H9 (cell line): ENCODE measurements at regions not wholly inside any gene's neighbourhood (a gene's known extent, or its start where the extent isn't known, plus 50 kb on each side); places are given as distances from the start of the nearest gene placed in this dataset.

Experiments
- DNase-seq: peaks from one replicate; pipeline ENCODE4 v3.0.0-alpha.2; 2017
- H2AFZ ChIP-seq: one replicate; pipeline ENCODE4 v1.6.1; 2013; ENCODE audit warnings: mild to moderate bottlenecking, low read length, control low read depth, moderate library complexity
- H2AK5ac ChIP-seq: 2 replicates; pipeline ENCODE4 v1.6.1; 2013; ENCODE audit warnings: low read length, control low read depth, mixed read lengths; ENCODE audit not compliant: insufficient read length
- H2BK120ac ChIP-seq: one replicate; pipeline ENCODE4 v1.6.1; 2013; ENCODE audit warnings: low read depth, mild to moderate bottlenecking, low read length, control low read depth, inconsistent platforms; ENCODE audit not compliant: poor library complexity, severe bottlenecking
- H2BK12ac ChIP-seq: 2 replicates; pipeline ENCODE4 v1.6.1; 2013; ENCODE audit warnings: low read length, control low read depth, mixed read lengths, low read depth; ENCODE audit not compliant: insufficient read length
- H2BK15ac ChIP-seq: 2 replicates; pipeline ENCODE4 v1.6.1; 2013; ENCODE audit warnings: low read depth, low read length, control low read depth
- H2BK20ac ChIP-seq: one replicate; pipeline ENCODE4 v1.6.1; 2013; ENCODE audit warnings: low read depth, mild to moderate bottlenecking, low read length, control low read depth, inconsistent platforms; ENCODE audit not compliant: poor library complexity, severe bottlenecking
- H2BK5ac ChIP-seq: 2 replicates; pipeline ENCODE4 v1.6.1; 2013; ENCODE audit warnings: low read length, control low read depth, mixed read lengths; ENCODE audit not compliant: insufficient read length
- H3K14ac ChIP-seq: 2 replicates; pipeline ENCODE4 v1.6.1; 2013; ENCODE audit warnings: low read length, control low read depth; ENCODE audit not compliant: insufficient read depth
- H3K18ac ChIP-seq: 2 replicates; pipeline ENCODE4 v1.6.1; 2013; ENCODE audit warnings: low read depth, mild to moderate bottlenecking, mixed read lengths, low read length, control low read depth; ENCODE audit not compliant: insufficient read length
- H3K23ac ChIP-seq: 2 replicates; pipeline ENCODE4 v1.6.1; 2013; ENCODE audit warnings: low read length, control low read depth, mixed read lengths, low read depth; ENCODE audit not compliant: insufficient read length
- H3K23me2 ChIP-seq: 2 replicates; pipeline ENCODE4 v1.6.1; 2013; ENCODE audit warnings: low read depth, mild to moderate bottlenecking, mixed read lengths, low read length, control low read depth; ENCODE audit not compliant: insufficient read length, poor library complexity, severe bottlenecking
- H3K27ac ChIP-seq: 2 replicates; pipeline ENCODE4 v1.5.1; 2013; ENCODE audit warnings: low read length, control low read depth, mixed read lengths, low read depth; ENCODE audit not compliant: insufficient read length
- H3K27me3 ChIP-seq: 2 replicates; pipeline ENCODE4 v1.6.1; 2013; ENCODE audit warnings: low read length, control low read depth, inconsistent platforms; ENCODE audit not compliant: insufficient read depth
- H3K4ac ChIP-seq: 2 replicates; pipeline ENCODE4 v1.6.1; 2013; ENCODE audit warnings: low read depth, mild to moderate bottlenecking, control low read depth, inconsistent platforms, low read length, moderate library complexity
- H3K4me1 ChIP-seq: 2 replicates; pipeline ENCODE4 v1.6.1; 2013; ENCODE audit warnings: low read length, control low read depth, inconsistent platforms; ENCODE audit not compliant: insufficient read depth
- H3K4me2 ChIP-seq: 2 replicates; pipeline ENCODE4 v1.6.1; 2013; ENCODE audit warnings: low read length, control low read depth, mixed read lengths; ENCODE audit not compliant: insufficient read length, insufficient read depth
- H3K56ac ChIP-seq: 2 replicates; pipeline ENCODE4 v1.6.1; 2013; ENCODE audit warnings: low read depth, mild to moderate bottlenecking, mixed read lengths, low read length, control low read depth; ENCODE audit not compliant: insufficient read length
- H3K79me1 ChIP-seq: 2 replicates; pipeline ENCODE4 v1.6.1; 2013; ENCODE audit warnings: low read depth, mild to moderate bottlenecking, moderate library complexity, low read length, control low read depth, inconsistent platforms; ENCODE audit not compliant: insufficient read depth, poor library complexity, severe bottlenecking
- H3K79me2 ChIP-seq: 2 replicates; pipeline ENCODE4 v1.6.1; 2013; ENCODE audit warnings: low read length, control low read depth, inconsistent platforms; ENCODE audit not compliant: insufficient read depth
- H3K9ac ChIP-seq: 2 replicates; pipeline ENCODE4 v1.6.1; 2013; ENCODE audit warnings: low read length, control low read depth, mixed read lengths; ENCODE audit not compliant: insufficient read length; ENCODE audit errors: extremely low read depth
- H3K9me3 ChIP-seq: one replicate; pipeline ENCODE4 v1.6.1; 2013; ENCODE audit warnings: low read depth, low read length, inconsistent platforms; ENCODE audit not compliant: control insufficient read depth
- H3T11ph ChIP-seq: one replicate; pipeline ENCODE4 v1.6.1; 2013; ENCODE audit warnings: mild to moderate bottlenecking, low read length, control low read depth, inconsistent platforms
- H4K20me1 ChIP-seq: one replicate; pipeline ENCODE4 v1.6.1; 2013; ENCODE audit not compliant: control insufficient read depth, insufficient read length, insufficient read depth
- H4K5ac ChIP-seq: 2 replicates; pipeline ENCODE4 v1.6.1; 2013; ENCODE audit warnings: low read depth, mild to moderate bottlenecking, mixed read lengths, low read length, control low read depth; ENCODE audit not compliant: insufficient read length
- H4K8ac ChIP-seq: replicated peaks from 2 replicates; pipeline ENCODE4 v1.6.1; 2013; ENCODE audit warnings: low read length, control low read depth, mixed read lengths, low read depth; ENCODE audit not compliant: insufficient read length
- H4K91ac ChIP-seq: 2 replicates; pipeline ENCODE4 v1.6.1; 2013; ENCODE audit warnings: low read depth, mild to moderate bottlenecking, moderate library complexity, mixed read lengths, low read length, control low read depth; ENCODE audit not compliant: insufficient read length
- H3K27ac Mint-ChIP-seq, 3 experiments: 2 replicates in 2 of 3; 3 replicates in 1 of 3; pipeline ENCODE4 v1.8.0; 2020 to 2021; ENCODE audit warnings: mixed read lengths in 3 of 3, mild to moderate bottlenecking in 1 of 3, moderate library complexity in 1 of 3
- H3K27me3 Mint-ChIP-seq: 2 replicates; pipeline ENCODE4 v1.8.0; 2021; ENCODE audit warnings: low read depth, mild to moderate bottlenecking, moderate library complexity, mixed read lengths
- H3K36me3 Mint-ChIP-seq, 3 experiments: 2 replicates in 2 of 3; 3 replicates in 1 of 3; pipeline ENCODE4 v1.8.0; 2020 to 2021; ENCODE audit warnings: low read depth in 3 of 3, mixed read lengths in 3 of 3; ENCODE audit not compliant: insufficient read depth in 1 of 3
- H3K4me1 Mint-ChIP-seq, 2 experiments: 2 replicates each; pipeline ENCODE4 v1.8.0; 2020; ENCODE audit warnings: mixed read lengths in 2 of 2
- H3K4me3 Mint-ChIP-seq, 2 experiments: 2 replicates in 1 of 2; 3 replicates in 1 of 2; pipeline ENCODE4 v1.8.0; 2020 to 2021; ENCODE audit warnings: mild to moderate bottlenecking in 2 of 2, mixed read lengths in 2 of 2, moderate library complexity in 1 of 2
- H3K9me3 Mint-ChIP-seq, 2 experiments: 2 replicates in 1 of 2; 3 replicates in 1 of 2; pipeline ENCODE4 v1.8.0; 2020; ENCODE audit warnings: mild to moderate bottlenecking in 2 of 2, mixed read lengths in 2 of 2, moderate library complexity in 1 of 2
- WGBS: extraction: QIAGEN DNeasy Blood & Tissue Kit; methylation state at CpG from one replicate; pipeline ENCODE4 v1.1.7; 2013; ENCODE audit warnings: missing lambda C conversion rate, low lambda C conversion rate, mixed read lengths; ENCODE audit not compliant: insufficient read length; ENCODE audit errors: extremely low coverage; 5-methylcytosine and 5-hydroxymethylcytosine counted together
- TF ChIP-seq, protein P1 (sequence below): fragments of 200-600 bp; sonication (generic); conservative IDR thresholded peaks from 3 replicates; pipeline ENCODE4 v1.8.0; 2021; ENCODE audit warnings: antibody characterized with exemption, mild to moderate bottlenecking

DNA sequence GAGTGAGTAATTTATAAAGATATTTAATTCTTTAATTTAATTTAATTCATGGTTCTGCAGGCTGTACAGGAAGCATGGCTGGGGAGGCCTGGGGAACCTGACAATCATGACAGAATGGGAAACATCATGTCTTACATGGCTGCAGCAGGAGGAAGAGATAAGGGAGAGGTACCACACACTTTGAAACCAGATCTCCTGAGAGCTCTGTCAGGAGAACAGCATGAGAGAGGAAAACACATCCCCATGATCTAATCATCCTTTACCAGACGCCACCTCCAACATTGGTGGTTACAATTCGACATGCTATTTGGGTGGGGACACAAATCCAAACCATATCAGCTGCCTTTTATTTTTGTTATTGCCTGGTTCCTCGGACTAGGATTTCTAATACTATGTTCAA, 928.6 kb downstream of the TMEM121 start:
- Histone ChIP-seq H3K56ac (no peak overlapping the region), H3K18ac (no peak overlapping the region), H2BK5ac (no peak overlapping the region), H3K4me2 (no peak overlapping the region), H2AFZ (no peak overlapping the region), H4K8ac (no peak overlapping the region), H2BK12ac (no peak overlapping the region), H3K14ac (no peak overlapping the region), H3K79me1 (no peaks in the 10 kb centered on the region), H3K23ac (no peak overlapping the region), H3K23me2 (no peaks in the 10 kb centered on the region), H3K4ac (no peak overlapping the region), H2BK15ac (no peak overlapping the region), H2BK120ac (no peak overlapping the region), H4K91ac (no peak overlapping the region), H2AK5ac (no peak overlapping the region), H3K27ac (no peak overlapping the region), H4K20me1 (no peaks in the 10 kb centered on the region), H3K79me2 (no peaks in the 10 kb centered on the region), H3K27me3 (no peaks in the 10 kb centered on the region), H3T11ph (no peak overlapping the region), H2BK20ac (no peak overlapping the region), H3K9ac (no peak overlapping the region), H3K4me1 (no peaks in the 10 kb centered on the region), H3K9me3 (peaks cover 81% of the 10 kb centered on the region), H4K5ac (no peak overlapping the region)
- WGBS: no CpG with 5 or more reads among the region's 3 CpGs
- TF ChIP-seq, protein P1, sequence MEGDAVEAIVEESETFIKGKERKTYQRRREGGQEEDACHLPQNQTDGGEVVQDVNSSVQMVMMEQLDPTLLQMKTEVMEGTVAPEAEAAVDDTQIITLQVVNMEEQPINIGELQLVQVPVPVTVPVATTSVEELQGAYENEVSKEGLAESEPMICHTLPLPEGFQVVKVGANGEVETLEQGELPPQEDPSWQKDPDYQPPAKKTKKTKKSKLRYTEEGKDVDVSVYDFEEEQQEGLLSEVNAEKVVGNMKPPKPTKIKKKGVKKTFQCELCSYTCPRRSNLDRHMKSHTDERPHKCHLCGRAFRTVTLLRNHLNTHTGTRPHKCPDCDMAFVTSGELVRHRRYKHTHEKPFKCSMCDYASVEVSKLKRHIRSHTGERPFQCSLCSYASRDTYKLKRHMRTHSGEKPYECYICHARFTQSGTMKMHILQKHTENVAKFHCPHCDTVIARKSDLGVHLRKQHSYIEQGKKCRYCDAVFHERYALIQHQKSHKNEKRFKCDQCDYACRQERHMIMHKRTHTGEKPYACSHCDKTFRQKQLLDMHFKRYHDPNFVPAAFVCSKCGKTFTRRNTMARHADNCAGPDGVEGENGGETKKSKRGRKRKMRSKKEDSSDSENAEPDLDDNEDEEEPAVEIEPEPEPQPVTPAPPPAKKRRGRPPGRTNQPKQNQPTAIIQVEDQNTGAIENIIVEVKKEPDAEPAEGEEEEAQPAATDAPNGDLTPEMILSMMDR: no peak
- peaks cover 92 to 93% of the 10 kb centered on the region in 2 experiments for H3K9me3 Mint-ChIP-seq
- H3K4me1 Mint-ChIP-seq: no peaks in the 10 kb centered on the region
- H3K36me3 Mint-ChIP-seq: peaks cover 7 to 24% (median 14%) of the 10 kb centered on the region in 3 experiments; a peak in 6 of 7 replicates
- no peaks in the 10 kb centered on the region for H3K27me3 Mint-ChIP-seq
- H3K4me3 Mint-ChIP-seq: no peak overlapping the region
- DNase-seq: no peak
- no peak overlapping the region for H3K27ac Mint-ChIP-seq
